Uterus (tissue), 3 donors: ENCODE measurements at regions not wholly inside any gene's neighbourhood (a gene's known extent, or its start where the extent isn't known, plus 50 kb on each side); places are given as distances from the start of the nearest gene placed in this dataset.

Source experiments
- DNase-seq, 2 donors: peaks; one replicate each; pipeline ENCODE4 v3.0.0-alpha.2; 2019 to 2020
- H3K27ac ChIP-seq, 2 donors: fragments of 200-600 bp; sonication (generic); 1 replicate in 1 of 2; 2 replicates in 1 of 2; pipeline ENCODE4 v1.5.1; 2016 to 2018
- H3K27me3 ChIP-seq, 2 donors: fragments of 200-600 bp; sonication (generic); one replicate each; pipeline ENCODE4 v1.5.1; 2018 to 2019; ENCODE audit warnings: control low read depth in 1 of 2
- H3K36me3 ChIP-seq, 2 donors: fragments of 200-600 bp; sonication (generic); one replicate each; pipeline ENCODE4 v1.5.1; 2019; ENCODE audit warnings: control low read depth in 1 of 2
- H3K4me1 ChIP-seq, 2 donors: fragments of 200-600 bp; sonication (generic); one replicate each; pipeline ENCODE4 v1.5.1; 2018 to 2019; ENCODE audit warnings: control low read depth in 1 of 2
- H3K4me3 ChIP-seq, 2 donors: fragments of 200-600 bp; sonication (generic); 1 replicate in 1 of 2; 2 replicates in 1 of 2; pipeline ENCODE4 v1.5.1; 2018 to 2019; ENCODE audit warnings: mild to moderate bottlenecking in 1 of 2
- H3K9me3 ChIP-seq, 2 donors: fragments of 200-600 bp; sonication (generic); one replicate each; pipeline ENCODE4 v1.5.1; 2019; ENCODE audit warnings: control low read depth in 1 of 2
- CTCF ChIP-seq, 4 experiments: fragments of 200-600 bp in 2 of 4; fragments of 450-650 bp in 2 of 4; sonication (generic) in 2 of 4; IDR thresholded peaks; one replicate each; pipeline ENCODE4 v1.5.1; 2016 to 2019; ENCODE audit warnings: antibody characterized with exemption in 4 of 4, mild to moderate bottlenecking in 2 of 4, moderate library complexity in 1 of 4
- POLR2A ChIP-seq, 2 donors: fragments of 450-650 bp; IDR thresholded peaks; one replicate each; pipeline ENCODE4 v1.6.1; 2016; ENCODE audit warnings: antibody characterized with exemption in 2 of 2, mild to moderate bottlenecking in 1 of 2, moderate library complexity in 1 of 2
- intact Hi-C: fragments of 100-400 bp; cut with DNase I; formaldehyde crosslinking; loops from one replicate; pipeline ENCODE4 v1.15.1; 2023; ENCODE audit warnings: low total_unique reads
- donor health status: DM: yes; HTN: yes; CAD: no.

DNA sequence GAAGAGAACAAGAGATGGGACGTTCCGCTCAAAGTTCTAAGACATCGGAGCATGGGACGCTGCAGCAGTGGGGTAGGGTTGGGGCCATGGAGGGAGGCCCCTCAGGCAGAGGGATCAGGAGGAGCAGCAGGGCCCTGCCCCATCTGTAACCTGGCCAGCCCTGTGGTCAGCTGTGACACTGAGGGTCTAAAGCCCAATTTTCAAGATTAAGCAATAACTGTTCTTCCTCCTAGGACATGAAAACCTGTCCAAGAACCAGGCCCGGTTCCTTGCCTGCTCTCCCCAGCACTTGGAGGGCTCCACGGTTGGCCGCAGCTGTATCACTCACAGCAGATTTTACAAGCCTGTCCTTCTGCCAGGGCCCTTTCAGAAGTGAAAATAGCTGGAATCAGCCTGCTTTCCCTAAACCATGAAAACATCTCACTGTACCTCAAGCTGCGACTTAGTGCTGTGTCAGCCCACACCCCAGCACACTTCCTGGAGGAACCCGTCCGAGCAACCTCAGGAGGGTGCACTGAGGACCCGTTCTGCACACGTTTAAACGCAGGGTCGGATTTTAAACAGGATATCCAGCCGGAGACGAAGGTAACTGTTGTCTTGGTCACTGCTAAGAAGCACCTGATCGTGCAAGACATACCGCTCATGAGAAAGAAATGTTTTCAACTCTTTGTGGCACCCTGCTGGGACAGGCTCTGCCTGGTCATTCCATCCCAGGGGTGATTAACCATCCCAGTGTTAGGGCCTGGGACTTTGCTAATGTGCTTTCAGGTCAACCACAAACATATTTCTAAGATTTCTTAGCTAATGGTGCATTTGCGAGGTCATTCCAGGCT is 201.9 kb upstream of the DIO3 start:
- Histone ChIP-seq H3K27ac (peak overlapping the region; percentile 94 to 95), H3K4me3 (peak overlapping the region in 1 of 2 donors; percentile 15), H3K9me3 (no peaks in the 10 kb centered on the region), H3K36me3 (no peaks in the 10 kb centered on the region), H3K4me1 (peaks cover 26 to 28% of the 10 kb centered on the region in 2 donors), H3K27me3 (no peaks in the 10 kb centered on the region)
- DNase-seq: peak; percentile 86 to 90
- intact Hi-C loops: loop anchor here (10.0 kb wide), 1 partner anchor 115 kb away; no protein-coding TSS in a partner anchor
- TF ChIP-seq CTCF (IDR thresholded peaks at IDR 0.05) (no peak), POLR2A (IDR thresholded peaks at IDR 0.05) (no peak)

- H3K4me1 ChIP-seq: peaks cover 26 to 28% of the 10 kb centered on the region in 2 donors
- peak overlapping the region; percentile 94 to 95 for H3K27ac ChIP-seq
- no peaks in the 10 kb centered on the region for H3K9me3 ChIP-seq
- TF ChIP-seq POLR2A (IDR thresholded peaks at IDR 0.05): no peak
- no peak for TF ChIP-seq CTCF (IDR thresholded peaks at IDR 0.05)
- intact Hi-C loops: loop anchor here (10.0 kb wide), 1 partner anchor 115 kb away; no protein-coding TSS in a partner anchor
- no peaks in the 10 kb centered on the region for H3K36me3 ChIP-seq
- no peaks in the 10 kb centered on the region for H3K27me3 ChIP-seq
- H3K4me3 ChIP-seq: no peak overlapping the region
- DNase-seq: peak; percentile 79 to 91
These were observed 201.0 kb upstream of the DIO3 start for GRCh38 chr14:101360054-101360911.

DNA sequence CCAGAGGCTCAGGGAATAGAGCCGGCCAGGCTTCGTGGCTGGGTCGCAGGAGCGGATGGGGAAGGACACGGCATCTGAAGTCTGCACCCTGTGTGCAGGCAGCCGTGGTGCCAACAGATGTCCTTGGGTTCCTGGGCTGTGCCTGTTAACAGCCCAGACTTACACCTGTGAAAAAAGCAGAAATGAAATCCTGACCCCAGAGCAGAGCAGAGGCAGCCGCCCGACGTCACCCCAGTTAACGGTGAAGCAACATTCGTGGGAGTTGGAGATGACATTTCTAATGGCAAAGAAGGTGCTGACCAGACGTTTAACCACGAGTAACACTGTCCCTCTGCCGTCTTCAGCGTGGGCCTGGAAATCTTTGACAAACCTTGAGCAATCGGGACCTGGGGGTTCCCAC is 200.3 kb upstream of the DIO3 start:
- intact Hi-C loops: loop anchor here (10.0 kb wide), 1 partner anchor 114 kb away; no protein-coding TSS in a partner anchor
- peak; percentile 73 for DNase-seq
- Histone ChIP-seq H3K36me3 (no peaks in the 10 kb centered on the region), H3K4me1 (peaks cover 32 to 34% of the 10 kb centered on the region in 2 donors), H3K27ac (peak overlapping the region; percentile 94 to 95), H3K27me3 (no peaks in the 10 kb centered on the region), H3K4me3 (no peak overlapping the region), H3K9me3 (no peaks in the 10 kb centered on the region)
- TF ChIP-seq POLR2A (IDR thresholded peaks at IDR 0.05) (no peak), CTCF (IDR thresholded peaks at IDR 0.05) (no peak)

GRCh38 chr14:101361451-101362433 is 199.6 kb upstream of the DIO3 start:
- H3K4me3 ChIP-seq: no peak overlapping the region
- peak; percentile 24 to 28 for DNase-seq
- peaks cover 32 to 34% of the 10 kb centered on the region in 2 donors for H3K4me1 ChIP-seq
- intact Hi-C loops: loop anchor here (10.0 kb wide), 1 partner anchor 113 kb away; no protein-coding TSS in a partner anchor
- no peaks in the 10 kb centered on the region for H3K27me3 ChIP-seq
- H3K36me3 ChIP-seq: no peaks in the 10 kb centered on the region
- H3K9me3 ChIP-seq: no peaks in the 10 kb centered on the region
- peak overlapping the region; percentile 94 to 95 for H3K27ac ChIP-seq
- TF ChIP-seq POLR2A (IDR thresholded peaks at IDR 0.05) (no peak), CTCF (IDR thresholded peaks at IDR 0.05) (no peak)
